ENCODE measurements at regions not wholly inside any gene's neighbourhood (a gene's known extent, or its start where the extent isn't known, plus 50 kb on each side); places are given as distances from the start of the nearest gene placed in this dataset.

DNA sequence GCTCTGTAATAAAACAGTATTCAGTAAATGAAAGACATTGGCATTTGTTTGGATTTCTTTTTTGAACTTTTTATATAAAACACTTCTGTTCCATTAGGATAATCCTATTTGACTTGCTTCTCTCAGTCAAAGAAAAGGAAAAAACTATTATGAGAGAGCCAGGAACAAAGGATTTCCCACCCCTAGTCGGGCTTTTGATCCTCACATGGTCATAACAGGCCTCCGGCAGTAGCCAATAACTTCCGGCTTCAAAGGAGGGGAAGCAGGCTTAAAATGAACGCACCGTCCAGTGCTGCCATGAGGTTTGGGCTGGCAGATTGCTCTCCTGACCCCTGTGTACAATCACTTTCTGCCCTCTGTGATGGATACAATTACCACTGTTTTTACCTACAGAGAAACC is 209.3 kb downstream of the ZNF608 start:
- TF ChIP-seq CTCF (IDR thresholded peaks at IDR 0.05): no peak
- TF ChIP-seq POLR2A (IDR thresholded peaks at IDR 0.05): no peak
